A549 (cell line): ENCODE measurements at regions not wholly inside any gene's neighbourhood (a gene's known extent, or its start where the extent isn't known, plus 50 kb on each side); places are given as distances from the start of the nearest gene placed in this dataset.

Experiments
- ATAC-seq, 2 experiments: fragments of 200-7000 bp in 1 of 2; fragments of >200 bp in 1 of 2; cut with Nextera tagmentation in 1 of 2; cut with Tn5 transposase in 1 of 2; 3 replicates each; pipeline versions ENCODE4 v1.8.0 to v1.9.1; 2018 to 2020; ENCODE audit warnings: mild to moderate bottlenecking in 1 of 2, moderate library complexity in 1 of 2
- CTCF ChIA-PET: fragments of 300-600 bp; sonication (Branson Sonifier 250); formaldehyde crosslinking; extraction: SDS; loops from one replicate; lab custom pipeline; 2021; ENCODE audit warnings: antibody characterized with exemption, inconsistent platforms; lab: Yijun Ruan, JAX
- POLR2A ChIA-PET: fragments of 350-600 bp; formaldehyde crosslinking; extraction: SDS; loops from one replicate; lab custom pipeline; 2021; ENCODE audit warnings: antibody characterized with exemption, inconsistent platforms; lab: Yijun Ruan, JAX
- DNase-seq, 2 experiments: peaks; one replicate each; pipeline versions ENCODE4 v3.0.0 to v3.0.0-alpha.2; 2011 to 2016; ENCODE audit warnings: low read depth in 1 of 2, low spot score in 1 of 2
- FAIRE-seq: peaks from 2 replicates; lab custom pipeline; 2011; peaks lifted over from hg19 to GRCh38; lab: Jason Lieb, UNC
- H3K27ac ChIP-seq, 2 experiments: fragments of >200 bp; sonication (Bioruptor Twin); formaldehyde crosslinking; 3 replicates each; pipeline ENCODE4 v1.5.1; 2016 to 2017
- H3K4me1 ChIP-seq: fragments of >200 bp; sonication (Bioruptor Twin); formaldehyde crosslinking; 3 replicates; pipeline ENCODE4 v1.6.1; 2016
- H3K4me2 ChIP-seq: fragments of >200 bp; sonication (Bioruptor Twin); formaldehyde crosslinking; 3 replicates; pipeline ENCODE4 v1.6.1; 2016
- H3K4me3 ChIP-seq: fragments of >200 bp; sonication (Bioruptor Twin); formaldehyde crosslinking; 3 replicates; pipeline ENCODE4 v1.5.1; 2016
- H3K9me3 ChIP-seq: fragments of >200 bp; sonication (Bioruptor Twin); formaldehyde crosslinking; 3 replicates; pipeline ENCODE4 v1.6.1; 2016
- BHLHE40 ChIP-seq: IDR thresholded peaks from 2 replicates; pipeline ENCODE4 v1.6.1; 2012; ENCODE audit warnings: low read depth, low read length, inconsistent platforms
- CBX2 ChIP-seq: fragments of 200-600 bp; sonication (generic); IDR thresholded peaks from 2 replicates; pipeline ENCODE4 v1.6.1; 2016; ENCODE audit warnings: low read depth, mild to moderate bottlenecking, borderline replicate concordance
- CHD4 ChIP-seq: fragments of 200-600 bp; sonication (generic); IDR thresholded peaks from 2 replicates; pipeline ENCODE4 v1.6.1; 2016; ENCODE audit warnings: antibody characterized with exemption, mild to moderate bottlenecking, borderline replicate concordance
- EHF ChIP-seq: fragments of 250-450 bp; sonication (Bioruptor Pico); IDR thresholded peaks from 2 replicates; pipeline ENCODE4 v1.5.0; 2020; ENCODE audit warnings: mild to moderate bottlenecking
- EHMT2 ChIP-seq: fragments of 200-600 bp; sonication (generic); IDR thresholded peaks from 2 replicates; pipeline ENCODE4 v1.6.1; 2016; ENCODE audit warnings: antibody characterized with exemption, low read depth, mild to moderate bottlenecking, moderate library complexity
- EP300 ChIP-seq, 2 experiments: fragments of >200 bp; sonication (Bioruptor Twin); formaldehyde crosslinking; IDR thresholded peaks; 2 replicates in 1 of 2; 3 replicates in 1 of 2; pipeline ENCODE4 v1.6.1; 2016 to 2017
- ESRRA ChIP-seq: fragments of 150-350 bp; IDR thresholded peaks from 2 replicates; pipeline ENCODE4 v1.6.1; 2014; ENCODE audit warnings: mild to moderate bottlenecking, low read length, borderline replicate concordance
- FOSB ChIP-seq: fragments of 250-450 bp; sonication (Bioruptor Pico); IDR thresholded peaks from 2 replicates; pipeline ENCODE4 v1.5.0; 2020; ENCODE audit warnings: mild to moderate bottlenecking, moderate library complexity
- FOSL2 ChIP-seq, 2 experiments: fragments of 450-650 bp in 1 of 2; fragments of >200 bp in 1 of 2; sonication (Bioruptor Twin) in 1 of 2; formaldehyde crosslinking; IDR thresholded peaks; 2 replicates each; pipeline versions ENCODE4 v1.5.0 to v1.6.1; 2016 to 2020; ENCODE audit warnings: mild to moderate bottlenecking in 1 of 2, moderate library complexity in 1 of 2
- KDM1A ChIP-seq: fragments of 200-600 bp; sonication (generic); IDR thresholded peaks from 2 replicates; pipeline ENCODE4 v1.6.1; 2016; ENCODE audit warnings: low read depth, mild to moderate bottlenecking
- MYC ChIP-seq: IDR thresholded peaks from 2 replicates; pipeline ENCODE4 v1.6.1; 2012; ENCODE audit warnings: mild to moderate bottlenecking, inconsistent platforms, low read length, improper control_type of control experiment, borderline replicate concordance
- NFE2L2 ChIP-seq: fragments of 150-350 bp; conservative IDR thresholded peaks from 2 replicates; pipeline ENCODE4 v1.6.1; 2014; ENCODE audit warnings: low read length
- POLR2A ChIP-seq: IDR thresholded peaks from 2 replicates; pipeline ENCODE4 v1.6.1; 2012; ENCODE audit warnings: mild to moderate bottlenecking, low read length
- POLR2AphosphoS2 ChIP-seq: conservative IDR thresholded peaks from 2 replicates; pipeline ENCODE4 v1.6.1; 2012; ENCODE audit warnings: low read length, improper control_type of control experiment, inconsistent platforms
- RARB ChIP-seq: fragments of 250-450 bp; sonication (Bioruptor Pico); IDR thresholded peaks from 2 replicates; pipeline ENCODE4 v1.8.0; 2021; ENCODE audit warnings: mild to moderate bottlenecking, moderate library complexity
- SMC3 ChIP-seq: fragments of >200 bp; sonication (Bioruptor Twin); formaldehyde crosslinking; IDR thresholded peaks from 3 replicates; pipeline ENCODE4 v1.6.1; 2018; ENCODE audit warnings: inconsistent platforms
- TFCP2L1 ChIP-seq: fragments of 250-450 bp; sonication (Bioruptor Pico); IDR thresholded peaks from 2 replicates; pipeline ENCODE4 v1.5.0; 2021; ENCODE audit warnings: mild to moderate bottlenecking
- TP53 ChIP-seq: fragments of 250-450 bp; sonication (Bioruptor Pico); IDR thresholded peaks from 2 replicates; pipeline ENCODE4 v1.5.0; 2021; ENCODE audit warnings: mild to moderate bottlenecking, moderate library complexity
- ZFP36 ChIP-seq: fragments of 450-650 bp; IDR thresholded peaks from 2 replicates; pipeline ENCODE4 v1.6.1; 2014; ENCODE audit warnings: borderline replicate concordance; ENCODE audit not compliant: partially characterized antibody
- ZNF302 ChIP-seq: fragments of 250-450 bp; sonication (Bioruptor Pico); IDR thresholded peaks from 2 replicates; pipeline ENCODE4 v1.9.0; 2021; ENCODE audit warnings: inconsistent platforms, mild to moderate bottlenecking, moderate library complexity
- WGBS: methylation state at CpG from one replicate; pipeline ENCODE4 v1.1.6; 2017; ENCODE audit errors: missing lambda C conversion rate; 5-methylcytosine and 5-hydroxymethylcytosine counted together
- TF ChIP-seq, protein P1 (sequence below): fragments of 150-350 bp; IDR thresholded peaks from 2 replicates; pipeline ENCODE4 v1.6.1; 2014; ENCODE audit warnings: low read depth, mild to moderate bottlenecking, low read length
- TF ChIP-seq, protein P2 (sequence below): fragments of 450-650 bp; IDR thresholded peaks from 2 replicates; pipeline ENCODE4 v1.6.1; 2014; ENCODE audit warnings: antibody characterized with exemption
- TF ChIP-seq, protein P3 (sequence below): fragments of 250-450 bp; sonication (Bioruptor Pico); IDR thresholded peaks from 2 replicates; pipeline ENCODE4 v1.5.0; 2021; ENCODE audit warnings: mild to moderate bottlenecking, moderate library complexity, borderline replicate concordance
- TF ChIP-seq, protein P4 (sequence below): IDR thresholded peaks from 2 replicates; pipeline ENCODE4 v1.6.1; 2012

DNA sequence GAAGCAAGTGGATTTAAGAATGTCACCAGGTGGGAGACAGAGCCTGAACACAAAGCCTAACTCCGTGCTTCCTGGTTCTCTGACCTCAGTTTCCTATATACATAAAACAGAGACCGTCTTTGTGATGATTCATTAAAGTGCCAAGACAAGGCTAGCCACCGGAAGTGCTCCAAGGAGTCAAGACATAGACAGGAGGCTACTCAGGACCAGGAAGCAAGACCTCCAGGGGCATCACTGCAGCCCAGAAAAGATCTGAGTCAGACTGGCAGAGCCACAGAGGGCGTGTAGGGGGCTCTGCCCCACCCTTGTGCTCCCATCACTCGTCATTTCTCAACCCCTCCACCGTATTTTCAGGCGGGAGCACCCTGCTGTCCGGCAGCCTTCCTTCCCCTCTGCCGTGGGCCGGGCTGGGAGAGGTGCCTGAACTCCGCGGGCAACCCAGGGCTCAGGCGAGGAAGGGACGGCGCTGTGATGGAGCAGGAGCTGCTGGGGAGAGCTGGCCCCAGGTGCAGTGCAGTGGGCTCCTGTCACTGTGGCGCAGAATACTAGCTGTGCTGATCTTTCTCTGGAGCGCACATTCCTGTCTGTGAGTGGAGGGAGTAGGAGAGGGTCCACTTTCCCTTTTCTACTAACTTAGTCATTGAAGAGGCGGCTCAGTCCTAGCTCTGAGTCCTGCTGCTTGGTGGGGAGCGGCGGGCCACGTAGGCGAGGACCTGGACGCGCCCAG is 134.7 kb upstream of the GPR12 start:
- TF ChIP-seq FOSL2 (IDR thresholded peaks at IDR 0.05) = no peak
- no peak for TF ChIP-seq FOSL2 (CRISPR knock-in tag; IDR thresholded peaks at IDR 0.05)
- no peak for TF ChIP-seq CHD4
- no peak for TF ChIP-seq NFE2L2
- no peak for TF ChIP-seq CBX2
- TF ChIP-seq KDM1A = no peak
- TF ChIP-seq, protein P1, sequence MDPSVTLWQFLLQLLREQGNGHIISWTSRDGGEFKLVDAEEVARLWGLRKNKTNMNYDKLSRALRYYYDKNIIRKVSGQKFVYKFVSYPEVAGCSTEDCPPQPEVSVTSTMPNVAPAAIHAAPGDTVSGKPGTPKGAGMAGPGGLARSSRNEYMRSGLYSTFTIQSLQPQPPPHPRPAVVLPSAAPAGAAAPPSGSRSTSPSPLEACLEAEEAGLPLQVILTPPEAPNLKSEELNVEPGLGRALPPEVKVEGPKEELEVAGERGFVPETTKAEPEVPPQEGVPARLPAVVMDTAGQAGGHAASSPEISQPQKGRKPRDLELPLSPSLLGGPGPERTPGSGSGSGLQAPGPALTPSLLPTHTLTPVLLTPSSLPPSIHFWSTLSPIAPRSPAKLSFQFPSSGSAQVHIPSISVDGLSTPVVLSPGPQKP = no peak
- TF ChIP-seq, protein P2, sequence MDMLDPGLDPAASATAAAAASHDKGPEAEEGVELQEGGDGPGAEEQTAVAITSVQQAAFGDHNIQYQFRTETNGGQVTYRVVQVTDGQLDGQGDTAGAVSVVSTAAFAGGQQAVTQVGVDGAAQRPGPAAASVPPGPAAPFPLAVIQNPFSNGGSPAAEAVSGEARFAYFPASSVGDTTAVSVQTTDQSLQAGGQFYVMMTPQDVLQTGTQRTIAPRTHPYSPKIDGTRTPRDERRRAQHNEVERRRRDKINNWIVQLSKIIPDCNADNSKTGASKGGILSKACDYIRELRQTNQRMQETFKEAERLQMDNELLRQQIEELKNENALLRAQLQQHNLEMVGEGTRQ = no peak
- TF ChIP-seq FOSB (CRISPR knock-in tag) = no peak
- no peak for TF ChIP-seq EHF (CRISPR knock-in tag)
- TF ChIP-seq ZFP36 = no peak
- TF ChIP-seq ESRRA = no peak
- no peak for TF ChIP-seq EP300 (IDR thresholded peaks at IDR 0.05)
- TF ChIP-seq RARB (CRISPR knock-in tag) = no peak
- TF ChIP-seq, protein P3, sequence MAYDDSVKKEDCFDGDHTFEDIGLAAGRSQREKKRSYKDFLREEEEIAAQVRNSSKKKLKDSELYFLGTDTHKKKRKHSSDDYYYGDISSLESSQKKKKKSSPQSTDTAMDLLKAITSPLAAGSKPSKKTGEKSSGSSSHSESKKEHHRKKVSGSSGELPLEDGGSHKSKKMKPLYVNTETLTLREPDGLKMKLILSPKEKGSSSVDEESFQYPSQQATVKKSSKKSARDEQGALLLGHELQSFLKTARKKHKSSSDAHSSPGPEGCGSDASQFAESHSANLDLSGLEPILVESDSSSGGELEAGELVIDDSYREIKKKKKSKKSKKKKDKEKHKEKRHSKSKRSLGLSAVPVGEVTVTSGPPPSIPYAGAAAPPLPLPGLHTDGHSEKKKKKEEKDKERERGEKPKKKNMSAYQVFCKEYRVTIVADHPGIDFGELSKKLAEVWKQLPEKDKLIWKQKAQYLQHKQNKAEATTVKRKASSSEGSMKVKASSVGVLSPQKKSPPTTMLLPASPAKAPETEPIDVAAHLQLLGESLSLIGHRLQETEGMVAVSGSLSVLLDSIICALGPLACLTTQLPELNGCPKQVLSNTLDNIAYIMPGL = no peak
- TF ChIP-seq, protein P4, sequence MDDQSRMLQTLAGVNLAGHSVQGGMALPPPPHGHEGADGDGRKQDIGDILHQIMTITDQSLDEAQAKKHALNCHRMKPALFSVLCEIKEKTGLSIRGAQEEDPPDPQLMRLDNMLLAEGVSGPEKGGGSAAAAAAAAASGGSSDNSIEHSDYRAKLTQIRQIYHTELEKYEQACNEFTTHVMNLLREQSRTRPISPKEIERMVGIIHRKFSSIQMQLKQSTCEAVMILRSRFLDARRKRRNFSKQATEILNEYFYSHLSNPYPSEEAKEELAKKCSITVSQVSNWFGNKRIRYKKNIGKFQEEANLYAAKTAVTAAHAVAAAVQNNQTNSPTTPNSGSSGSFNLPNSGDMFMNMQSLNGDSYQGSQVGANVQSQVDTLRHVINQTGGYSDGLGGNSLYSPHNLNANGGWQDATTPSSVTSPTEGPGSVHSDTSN = no peak
- Histone ChIP-seq H3K27ac (no peak overlapping the region), H3K4me1 (no peaks in the 10 kb centered on the region), H3K9me3 (no peaks in the 10 kb centered on the region), H3K4me3 (no peak overlapping the region), H3K4me2 (no peak overlapping the region)
- DNase-seq (no peak), FAIRE-seq (no peak), ATAC-seq (no peak)
- WGBS = 54% methylated on average over 10 of the region's 24 CpGs
- CTCF ChIA-PET = no interaction called here
- POLR2A ChIA-PET = no interaction called here

DNA sequence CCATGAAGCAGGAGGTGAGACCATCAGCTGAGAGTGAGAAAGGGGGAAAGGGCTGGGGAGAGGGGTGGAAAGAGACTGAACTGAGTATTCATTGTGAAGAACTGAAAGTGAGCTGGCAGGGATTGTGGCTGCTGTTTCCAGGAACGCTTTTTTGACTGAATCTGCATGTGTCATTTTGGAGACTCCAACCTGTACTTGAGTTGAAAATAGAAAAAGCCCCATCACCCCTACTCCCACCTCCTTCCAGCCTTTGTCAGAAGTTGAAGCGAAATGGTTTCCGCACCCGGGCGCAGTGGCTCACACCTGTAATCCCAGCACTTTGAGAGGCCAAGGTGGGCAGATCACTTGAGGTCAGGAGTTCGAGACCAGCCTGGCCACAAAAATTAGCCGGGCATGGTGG is 128.0 kb upstream of the GPR12 start:
- TF ChIP-seq MYC = no peak
- no peak for TF ChIP-seq EHMT2
- TF ChIP-seq TP53 (CRISPR knock-in tag) = no peak
- TF ChIP-seq POLR2AphosphoS2 = no peak
- TF ChIP-seq, protein P2 = no peak
- no peak for TF ChIP-seq ESRRA
- no peak for TF ChIP-seq TFCP2L1
- TF ChIP-seq, protein P4 = no peak
- TF ChIP-seq, protein P3 = no peak
- TF ChIP-seq BHLHE40 = no peak
- no peak for TF ChIP-seq EHF (CRISPR knock-in tag)
- TF ChIP-seq SMC3 = no peak
- TF ChIP-seq ZNF302 = no peak
- no peak for TF ChIP-seq POLR2A
- TF ChIP-seq, all 56 proteins: peak for 0
- Histone ChIP-seq H3K27ac (no peak overlapping the region), H3K9me3 (no peaks in the 10 kb centered on the region), H3K4me1 (no peaks in the 10 kb centered on the region), H3K4me2 (no peak overlapping the region), H3K4me3 (no peak overlapping the region)
- POLR2A ChIA-PET = no interaction called here
- ATAC-seq (no peak), DNase-seq (no peak), FAIRE-seq (no peak)
- WGBS = 47% methylated on average over 7 of the region's 7 CpGs
- CTCF ChIA-PET = interaction anchor here (0.7 kb wide), 1 partner anchor 15 kb away, joined by 3 read pairs; no protein-coding TSS in a partner anchor
